SK-N-SH (cell line): ENCODE measurements at regions not wholly inside any gene's neighbourhood (a gene's known extent, or its start where the extent isn't known, plus 50 kb on each side); places are given as distances from the start of the nearest gene placed in this dataset.

ENCODE experiments used
- CTCF ChIA-PET: fragments of 300-600, 350-600 bp; formaldehyde crosslinking; extraction: SDS; loops from one replicate; lab custom pipeline; 2021; lab: Yijun Ruan, JAX
- POLR2A ChIA-PET: fragments of 350-600 bp; sonication (Branson Sonifier 250); formaldehyde crosslinking; extraction: SDS; loops from one replicate; lab custom pipeline; 2020; ENCODE audit warnings: antibody characterized with exemption, inconsistent platforms; lab: Yijun Ruan, JAX
- DNase-seq: peaks from one replicate; pipeline ENCODE4 v3.0.0; 2012
- H2AFZ ChIP-seq: fragments of 200-600 bp; sonication (generic); 2 replicates; pipeline ENCODE4 v1.8.1; 2016; ENCODE audit warnings: antibody characterized with exemption, mild to moderate bottlenecking, low read depth
- H3F3A ChIP-seq: fragments of 200-600 bp; sonication (generic); replicated peaks from 2 replicates; pipeline ENCODE3; 2016; ENCODE audit warnings: antibody characterized with exemption, mild to moderate bottlenecking; ENCODE audit not compliant: insufficient read depth
- H3K27ac ChIP-seq, 2 experiments: fragments of 200-500 bp in 1 of 2; fragments of 200-600 bp in 1 of 2; sonication (Bioruptor generic) in 1 of 2; sonication (generic), shearing (Covaris generic) in 1 of 2; 2 replicates each; pipeline versions ENCODE4 v1.5.1 to v1.6.1; 2014 to 2016; ENCODE audit warnings: low read depth in 2 of 2, inconsistent platforms in 1 of 2, low read length in 1 of 2, mild to moderate bottlenecking in 1 of 2, mixed read lengths in 1 of 2
- H3K27me3 ChIP-seq: fragments of 200-600 bp; sonication (generic), shearing (Covaris generic); 2 replicates; pipeline ENCODE4 v1.6.1; 2016; ENCODE audit warnings: mixed run types; ENCODE audit not compliant: insufficient read depth
- H3K36me3 ChIP-seq, 2 experiments: fragments of 200-500 bp in 1 of 2; fragments of 200-600 bp in 1 of 2; sonication (Bioruptor generic) in 1 of 2; sonication (generic) in 1 of 2; replicated peaks in 1 of 2; 2 replicates each; pipeline versions ENCODE3 to v1.5.1; 2014 to 2016; ENCODE audit warnings: low read length in 1 of 2, mild to moderate bottlenecking in 1 of 2; ENCODE audit not compliant: insufficient read depth in 2 of 2, control insufficient read depth in 1 of 2
- H3K4me1 ChIP-seq, 2 experiments: fragments of 200-500 bp in 1 of 2; fragments of 200-600 bp in 1 of 2; sonication (Bioruptor generic) in 1 of 2; sonication (generic), shearing (Covaris generic) in 1 of 2; 2 replicates each; pipeline versions ENCODE4 v1.5.1 to v1.6.1; 2014 to 2016; ENCODE audit warnings: low read depth in 1 of 2, low read length in 1 of 2, mixed run types in 1 of 2; ENCODE audit not compliant: insufficient read depth in 2 of 2, control insufficient read depth in 1 of 2
- H3K4me2 ChIP-seq: fragments of 200-600 bp; sonication (generic), shearing (Covaris generic); 2 replicates; pipeline ENCODE4 v1.6.1; 2017; ENCODE audit warnings: mixed run types
- H3K4me3 ChIP-seq, 2 experiments: fragments of 200-500 bp in 1 of 2; fragments of 200-600 bp in 1 of 2; sonication (Bioruptor generic) in 1 of 2; sonication (generic), shearing (Covaris generic) in 1 of 2; 2 replicates each; pipeline versions ENCODE4 v1.5.1 to v1.8.1; 2014 to 2016; ENCODE audit warnings: low read depth in 2 of 2, inconsistent platforms in 1 of 2, low read length in 1 of 2, mild to moderate bottlenecking in 1 of 2, mixed read lengths in 1 of 2, moderate library complexity in 1 of 2
- H3K79me2 ChIP-seq: fragments of 200-600 bp; sonication (generic); 2 replicates; pipeline ENCODE4 v1.8.1; 2017; ENCODE audit warnings: mild to moderate bottlenecking; ENCODE audit not compliant: insufficient read depth
- H3K9ac ChIP-seq: fragments of 200-600 bp; sonication (generic); 2 replicates; pipeline ENCODE4 v1.6.1; 2017; ENCODE audit warnings: mixed run types
- H3K9me2 ChIP-seq: fragments of 200-600 bp; sonication (generic); 2 replicates; pipeline ENCODE4 v1.6.1; 2017; ENCODE audit warnings: mixed run types
- H3K9me3 ChIP-seq: fragments of 200-600 bp; sonication (generic); 2 replicates; pipeline ENCODE4 v1.6.1; 2017; ENCODE audit warnings: mixed run types, mild to moderate bottlenecking, moderate library complexity
- H4K20me1 ChIP-seq: fragments of 200-600 bp; sonication (generic); 2 replicates; pipeline ENCODE4 v1.6.1; 2017; ENCODE audit warnings: mild to moderate bottlenecking, mixed run types; ENCODE audit not compliant: insufficient read depth
- EZH2phosphoT487 ChIP-seq: fragments of 200-600 bp; sonication (generic); IDR thresholded peaks from 2 replicates; pipeline ENCODE4 v1.6.1; 2017; ENCODE audit warnings: low read depth, mixed run types, mild to moderate bottlenecking, antibody characterized with exemption, moderate library complexity, borderline replicate concordance
- FOXM1 ChIP-seq: IDR thresholded peaks from 2 replicates; pipeline ENCODE4 v1.4.0; 2012; ENCODE audit warnings: low read depth, mild to moderate bottlenecking
- MAX ChIP-seq: IDR thresholded peaks from 2 replicates; pipeline ENCODE4 v1.4.0; 2012; ENCODE audit warnings: low read depth
- RCOR1 ChIP-seq: fragments of 150-350 bp; IDR thresholded peaks from 2 replicates; pipeline ENCODE4 v1.6.1; 2017; ENCODE audit warnings: antibody characterized with exemption, low read length
- REST ChIP-seq: IDR thresholded peaks from 2 replicates; pipeline ENCODE4 v1.6.1; 2012; ENCODE audit warnings: mild to moderate bottlenecking, low read depth, low read length, moderate library complexity
- SMC3 ChIP-seq: IDR thresholded peaks from 2 replicates; pipeline ENCODE4 v1.6.1; 2012; ENCODE audit warnings: low read depth, low read length, improper control_type of control experiment
- YY1 ChIP-seq: IDR thresholded peaks from 2 replicates; pipeline ENCODE4 v1.4.0; 2012; ENCODE audit warnings: low read depth, mild to moderate bottlenecking
- WGBS: methylation state at CpG from one replicate; pipeline ENCODE4 v1.1.6; 2017; ENCODE audit warnings: low lambda C conversion rate; 5-methylcytosine and 5-hydroxymethylcytosine counted together

- TF ChIP-seq REST = no peak
Measured at GRCh38 chr3:95654570-95655362, 1159.6 kb upstream of the EPHA6 start (continued).

- ChIA-PET CTCF (no interaction called here), POLR2A (no interaction called here)
- Histone ChIP-seq H3K27me3 (no peaks in the 10 kb centered on the region), H3K9ac (no peak overlapping the region), H3K27ac (no peak overlapping the region), H3F3A (no peaks in the 10 kb centered on the region), H3K4me3 (no peak overlapping the region), H4K20me1 (no peaks in the 10 kb centered on the region), H3K4me1 (no peaks in the 10 kb centered on the region), H3K9me3 (no peaks in the 10 kb centered on the region), H2AFZ (no peak overlapping the region), H3K4me2 (no peak overlapping the region), H3K9me2 (no peaks in the 10 kb centered on the region), H3K36me3 (no peaks in the 10 kb centered on the region), H3K79me2 (no peaks in the 10 kb centered on the region)
- WGBS = 31% methylated on average over 12 of the region's 12 CpGs
- TF ChIP-seq RCOR1 = no peak
- DNase-seq = no peak
Measured at GRCh38 chr3:95655363-95655986, 1158.9 kb upstream of the EPHA6 start.

- Histone ChIP-seq H3K36me3 (no peaks in the 10 kb centered on the region), H3K9me2 (no peaks in the 10 kb centered on the region), H2AFZ (no peak overlapping the region; the same call in 1 of the 2 replicates), H3K79me2 (no peaks in the 10 kb centered on the region), H3K4me1 (no peaks in the 10 kb centered on the region), H3K27me3 (no peaks in the 10 kb centered on the region), H3K9ac (no peak overlapping the region), H3K4me2 (no peak overlapping the region), H3K9me3 (no peaks in the 10 kb centered on the region), H3K27ac (no peak overlapping the region), H3K4me3 (no peak overlapping the region), H3F3A (no peaks in the 10 kb centered on the region), H4K20me1 (no peaks in the 10 kb centered on the region)
- TF ChIP-seq MAX = no peak
- no peak for TF ChIP-seq FOXM1
- TF ChIP-seq SMC3 = no peak
- TF ChIP-seq EZH2phosphoT487 = no peak
- no peak for TF ChIP-seq YY1
- CTCF ChIA-PET = no interaction called here
- WGBS = 33% methylated on average over 3 of the region's 3 CpGs
- POLR2A ChIA-PET = no interaction called here
- no peak for DNase-seq
Measured at GRCh38 chr3:95670765-95671164, 1143.6 kb upstream of the EPHA6 start.
